PC-9 (cell line): ENCODE measurements at regions not wholly inside any gene's neighbourhood (a gene's known extent, or its start where the extent isn't known, plus 50 kb on each side); places are given as distances from the start of the nearest gene placed in this dataset.

Experiments used
- BruUV-seq: library from RNA; stranded (reverse); fragments of 400-500 nt; replicated peaks from 2 replicates; lab custom pipeline; 2021; lab: Mats Ljungman, UMichigan
- CTCF ChIA-PET: fragments of 300-600 bp; sonication (Branson Sonifier 250); formaldehyde crosslinking; loops from one replicate; lab custom pipeline; 2022; ENCODE audit warnings: antibody characterized with exemption; lab: Charles Lee
- POLR2A ChIA-PET: fragments of 300-600 bp; sonication (Branson Sonifier 250); formaldehyde crosslinking; loops from one replicate; lab custom pipeline; 2022; ENCODE audit warnings: antibody characterized with exemption; ENCODE audit not compliant: unreplicated experiment; lab: Charles Lee
- DNase-seq, 2 experiments: peaks; one replicate each; pipeline versions ENCODE4 v3.0.0 to v3.0.0-alpha.2; 2015 to 2022; ENCODE audit warnings: mixed read lengths in 1 of 2
- H2AFZ ChIP-seq: fragments of 200-600 bp; sonication (generic); 2 replicates; pipeline ENCODE4 v1.8.1; 2017; ENCODE audit warnings: antibody characterized with exemption
- H3F3A ChIP-seq: fragments of 200-600 bp; sonication (generic); 2 replicates; pipeline ENCODE4 v1.8.1; 2017; ENCODE audit warnings: antibody characterized with exemption, mild to moderate bottlenecking, low read depth; ENCODE audit not compliant: insufficient read depth
- H3K27ac ChIP-seq: fragments of 200-600 bp; sonication (generic); 2 replicates; pipeline ENCODE4 v1.6.1; 2016; ENCODE audit warnings: mixed run types
- H3K27me3 ChIP-seq: fragments of 200-600 bp; sonication (generic); 2 replicates; pipeline ENCODE4 v1.6.1; 2016; ENCODE audit warnings: low read depth, mixed run types; ENCODE audit not compliant: insufficient read depth
- H3K36me3 ChIP-seq: fragments of 200-600 bp; sonication (generic); 2 replicates; pipeline ENCODE4 v1.6.1; 2016; ENCODE audit warnings: low read depth, mixed run types
- H3K4me1 ChIP-seq: fragments of 200-600 bp; sonication (generic); replicated peaks from 2 replicates; pipeline ENCODE4 v1.6.1; 2016; ENCODE audit warnings: mixed run types; ENCODE audit not compliant: insufficient read depth
- H3K4me2 ChIP-seq: fragments of 200-600 bp; sonication (generic); 2 replicates; pipeline ENCODE4 v1.6.1; 2017; ENCODE audit warnings: mixed run types
- H3K4me3 ChIP-seq: fragments of 200-600 bp; sonication (generic); 2 replicates; pipeline ENCODE4 v1.6.1; 2016; ENCODE audit warnings: mixed run types
- H3K79me2 ChIP-seq: fragments of 200-600 bp; sonication (generic); 2 replicates; pipeline ENCODE4 v1.6.1; 2017; ENCODE audit warnings: low read depth, mixed run types
- H3K9me2 ChIP-seq: fragments of 200-600 bp; sonication (generic); 2 replicates; pipeline ENCODE4 v1.8.1; 2017; ENCODE audit warnings: mild to moderate bottlenecking; ENCODE audit not compliant: insufficient read depth
- H3K9me3 ChIP-seq: fragments of 200-600 bp; sonication (generic); 2 replicates; pipeline ENCODE4 v1.8.1; 2016; ENCODE audit warnings: low read depth; ENCODE audit not compliant: insufficient read depth
- H4K20me1 ChIP-seq: fragments of 200-600 bp; sonication (generic); 2 replicates; pipeline ENCODE4 v1.8.1; 2017; ENCODE audit not compliant: insufficient read depth
- CTCF ChIP-seq: fragments of 200-600 bp; sonication (generic); conservative IDR thresholded peaks from 2 replicates; pipeline ENCODE4 v1.6.1; 2017; ENCODE audit warnings: mixed run types, antibody characterized with exemption, mild to moderate bottlenecking, moderate library complexity
- EZH2 ChIP-seq: fragments of 200-600 bp; sonication (generic); IDR thresholded peaks from 2 replicates; pipeline ENCODE4 v1.8.0; 2017; ENCODE audit warnings: antibody characterized with exemption, low read depth
- intact Hi-C: fragments of 100-400 bp; cut with micrococcal nuclease; formaldehyde crosslinking; loops from one replicate; pipeline ENCODE4 v1.10.0; 2022; ENCODE audit not compliant: unreplicated experiment

GRCh38 chr18:34280000-34280399, 55.3 kb upstream of the NOL4 start:
- intact Hi-C loops = no loop called here

GRCh38 chr18:34280653-34281052, 55.9 kb upstream of the NOL4 start:
- no peak for DNase-seq
- POLR2A ChIA-PET = no interaction called here
- intact Hi-C loops = no loop called here
- Histone ChIP-seq H2AFZ (no peak overlapping the region), H3K36me3 (no peaks in the 10 kb centered on the region), H3K27ac (no peak overlapping the region), H3K4me3 (no peak overlapping the region), H3F3A (no peaks in the 10 kb centered on the region), H3K4me2 (no peak overlapping the region), H3K27me3 (no peaks in the 10 kb centered on the region), H4K20me1 (no peaks in the 10 kb centered on the region), H3K4me1 (no peaks in the 10 kb centered on the region), H3K9me3 (no peaks in the 10 kb centered on the region), H3K79me2 (no peaks in the 10 kb centered on the region), H3K9me2 (no peaks in the 10 kb centered on the region)
- BruUV-seq = no TSS peak
- CTCF ChIA-PET = no interaction called here
- TF ChIP-seq CTCF (no peak), EZH2 (no peak)

More at GRCh38 chr18:34280000-34280399, 55.3 kb upstream of the NOL4 start:
- Histone ChIP-seq H3K79me2 (no peaks in the 10 kb centered on the region), H3K27ac (no peak overlapping the region), H3K4me1 (no peaks in the 10 kb centered on the region), H3K9me3 (no peaks in the 10 kb centered on the region), H3F3A (no peaks in the 10 kb centered on the region), H3K36me3 (no peaks in the 10 kb centered on the region), H2AFZ (no peak overlapping the region), H4K20me1 (no peaks in the 10 kb centered on the region), H3K27me3 (no peaks in the 10 kb centered on the region), H3K9me2 (no peaks in the 10 kb centered on the region), H3K4me2 (no peak overlapping the region), H3K4me3 (no peak overlapping the region)
- ChIA-PET POLR2A (no interaction called here), CTCF (no interaction called here)
- BruUV-seq = no TSS peak
- no peak for DNase-seq
- TF ChIP-seq CTCF (no peak), EZH2 (no peak)

GRCh38 chr18:34281290-34281689, 56.6 kb upstream of the NOL4 start:
- ChIA-PET POLR2A (no interaction called here), CTCF (no interaction called here)
- no peak for DNase-seq
- H4K20me1 ChIP-seq = no peaks in the 10 kb centered on the region
- no peaks in the 10 kb centered on the region for H3K4me1 ChIP-seq
- H3K4me2 ChIP-seq = no peak overlapping the region
- intact Hi-C loops = no loop called here
- H3K79me2 ChIP-seq = no peaks in the 10 kb centered on the region
- H3K9me2 ChIP-seq = no peaks in the 10 kb centered on the region
- no peak overlapping the region for H3K27ac ChIP-seq
- no peak overlapping the region for H3K4me3 ChIP-seq
- H3K36me3 ChIP-seq = no peaks in the 10 kb centered on the region
- H3K27me3 ChIP-seq = no peaks in the 10 kb centered on the region
- TF ChIP-seq EZH2 (no peak), CTCF (no peak)
- H3K9me3 ChIP-seq = no peaks in the 10 kb centered on the region
- no peaks in the 10 kb centered on the region for H3F3A ChIP-seq
- no TSS peak for BruUV-seq
- H2AFZ ChIP-seq = no peak overlapping the region
